Stimulated activated CD4-positive, alpha-beta T cell treated with anti-CD3 and anti-CD28 coated beads, Interleukin-15, amount 100 ng/mL, for 48 hours (primary cell): ENCODE measurements at regions not wholly inside any gene's neighbourhood (a gene's known extent, or its start where the extent isn't known, plus 50 kb on each side); places are given as distances from the start of the nearest gene placed in this dataset.
A peak's percentile ranks its signal among the peaks of the same experiment; 100 is the strongest.
"Not testable (repeated sequence)": the region's sequence is repeated elsewhere in the genome, so short reads cannot be mapped to it uniquely, and the experiment has no call there.

Experiments
- DNase-seq, 2 donors: peaks; one replicate each; pipeline ENCODE4 v3.0.0-alpha.2; 2020; ENCODE audit warnings: low read depth in 2 of 2

GRCh38 chr1:101547357-101547756 is 310.5 kb downstream of the S1PR1 start:
- DNase-seq, result no peak

- DNase-seq, result no peak
Observed at GRCh38 chr1:101548376-101548775, 311.6 kb downstream of the S1PR1 start.

- no peak for DNase-seq
Observed at GRCh38 chr1:101550581-101550980, 313.8 kb downstream of the S1PR1 start.

- DNase-seq, result no peak
Observed at GRCh38 chr1:101566883-101567538, 330.2 kb downstream of the S1PR1 start.

- peak; percentile 3 to 23 for DNase-seq
Observed at GRCh38 chr1:101567582-101568189, 330.9 kb downstream of the S1PR1 start.

DNA sequence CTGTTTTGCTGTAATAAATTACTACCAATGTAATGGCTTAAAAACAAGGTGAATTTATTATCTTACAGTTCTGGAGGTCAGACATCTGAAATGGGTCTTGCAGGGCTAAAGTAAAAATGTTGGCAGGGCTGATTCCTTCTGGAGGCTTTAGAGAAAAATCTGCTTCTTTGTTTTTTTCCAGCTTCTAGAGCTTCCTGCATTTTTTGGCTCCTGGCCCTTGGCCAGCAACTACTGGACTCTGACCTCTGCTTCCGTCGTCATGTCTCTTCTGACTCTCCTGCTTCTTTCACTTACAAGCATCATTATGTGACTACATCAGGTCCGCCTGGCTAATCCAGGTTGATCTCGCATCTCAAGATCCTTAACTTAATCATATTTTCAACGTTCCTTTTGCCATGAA is 350.9 kb downstream of the S1PR1 start:
- no peak for DNase-seq

DNA sequence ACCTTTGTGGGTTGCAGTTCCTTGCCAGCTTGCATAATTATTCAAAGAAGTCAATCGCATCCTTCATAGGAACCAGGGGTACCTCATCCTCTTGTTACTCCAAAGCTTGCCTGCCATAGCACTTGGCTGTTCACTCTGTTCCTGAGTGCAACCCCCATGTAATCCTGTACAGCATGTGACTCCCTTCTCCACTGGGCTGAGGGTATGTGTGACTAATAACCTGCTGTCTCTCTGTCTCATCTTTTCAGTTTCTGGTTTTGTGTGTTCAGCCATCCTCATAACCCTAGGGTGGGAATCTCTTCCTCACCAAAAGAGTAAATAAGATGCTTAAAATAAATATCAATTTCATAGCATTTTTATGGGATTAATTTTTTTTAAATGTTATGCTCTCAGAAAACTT is 351.9 kb downstream of the S1PR1 start:
- no peak for DNase-seq

- DNase-seq, result no peak
Observed at GRCh38 chr1:101592845-101593244, 356.0 kb downstream of the S1PR1 start.

DNA sequence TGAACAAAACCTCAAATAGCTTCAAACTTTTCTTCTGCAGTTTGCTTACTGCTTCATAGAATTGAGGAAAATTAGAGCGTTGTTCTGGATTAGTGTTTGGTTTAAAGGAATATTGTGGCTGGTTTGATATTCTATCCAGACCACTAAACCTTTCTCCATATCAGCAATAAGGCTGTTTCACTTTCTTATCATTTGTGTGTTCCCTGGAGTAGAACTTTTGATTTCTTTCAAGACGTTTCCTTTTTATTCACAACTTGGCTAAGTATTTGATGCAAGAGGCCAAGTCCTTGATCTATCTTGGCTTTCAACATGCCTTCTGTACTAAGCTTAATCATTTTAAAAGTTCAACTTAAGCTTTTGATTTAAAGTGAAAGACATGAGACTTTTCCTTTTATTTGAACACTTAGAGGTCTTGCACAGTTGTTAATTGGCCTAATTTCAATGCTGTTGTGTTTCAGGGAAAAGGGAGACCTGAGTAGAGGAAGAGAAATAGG is 359.1 kb downstream of the S1PR1 start:
- no peak for DNase-seq

GRCh38 chr1:101600615-101601014 is 363.8 kb downstream of the S1PR1 start:
- not testable (repeated sequence) for DNase-seq

GRCh38 chr1:101603726-101604125 is 366.9 kb downstream of the S1PR1 start:
- DNase-seq, result no peak

DNA sequence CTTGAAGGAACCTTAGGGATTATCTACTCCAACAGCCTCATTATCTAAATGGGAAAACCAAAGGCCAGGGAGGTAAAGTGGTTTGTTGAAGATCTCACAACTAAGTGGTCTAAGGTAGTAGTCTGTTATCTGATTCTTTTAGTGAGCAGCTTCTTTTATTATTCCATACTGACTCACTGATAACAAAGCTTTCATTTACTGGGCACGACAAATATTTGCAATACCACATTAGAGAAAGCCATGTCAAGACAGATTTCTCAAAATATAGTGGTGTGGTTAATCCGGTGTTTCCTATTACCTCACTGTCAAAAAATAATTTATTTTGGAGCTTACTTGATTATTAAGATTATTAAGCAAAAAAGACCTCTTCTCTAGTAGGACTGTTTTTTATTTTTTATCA is 369.1 kb downstream of the S1PR1 start:
- DNase-seq, result no peak

- DNase-seq, result no peak
Observed at GRCh38 chr1:101613546-101613945, 376.7 kb downstream of the S1PR1 start.

GRCh38 chr1:101618900-101619299 is 377.8 kb downstream of the OLFM3 start:
- no peak for DNase-seq

GRCh38 chr1:101632548-101633272 is 364.0 kb downstream of the OLFM3 start:
- DNase-seq, result no peak

DNA sequence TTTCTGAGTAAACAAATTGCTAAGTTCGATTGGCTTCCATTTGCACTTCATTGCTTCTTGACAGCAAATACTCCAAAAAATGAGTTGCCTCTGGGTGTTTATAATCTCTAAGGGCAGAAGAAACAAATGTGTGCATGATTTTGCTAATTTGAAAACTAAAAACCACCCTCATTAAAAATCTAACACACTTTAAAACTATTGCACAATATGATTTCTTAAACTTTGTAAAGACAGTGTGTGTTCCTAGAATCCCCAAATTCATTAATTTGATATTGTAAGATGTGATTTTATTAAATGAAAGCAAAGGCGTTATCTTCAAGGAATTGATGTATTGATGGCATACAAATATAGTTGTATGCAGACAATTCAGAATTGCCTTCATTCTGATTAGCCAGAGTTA is 350.9 kb downstream of the OLFM3 start:
- DNase-seq, result no peak

GRCh38 chr1:101652484-101652883 is 344.2 kb downstream of the OLFM3 start:
- no peak for DNase-seq

GRCh38 chr1:101653482-101653946 is 343.2 kb downstream of the OLFM3 start:
- no peak for DNase-seq

GRCh38 chr1:101664726-101665125 is 332.0 kb downstream of the OLFM3 start:
- no peak for DNase-seq

DNA sequence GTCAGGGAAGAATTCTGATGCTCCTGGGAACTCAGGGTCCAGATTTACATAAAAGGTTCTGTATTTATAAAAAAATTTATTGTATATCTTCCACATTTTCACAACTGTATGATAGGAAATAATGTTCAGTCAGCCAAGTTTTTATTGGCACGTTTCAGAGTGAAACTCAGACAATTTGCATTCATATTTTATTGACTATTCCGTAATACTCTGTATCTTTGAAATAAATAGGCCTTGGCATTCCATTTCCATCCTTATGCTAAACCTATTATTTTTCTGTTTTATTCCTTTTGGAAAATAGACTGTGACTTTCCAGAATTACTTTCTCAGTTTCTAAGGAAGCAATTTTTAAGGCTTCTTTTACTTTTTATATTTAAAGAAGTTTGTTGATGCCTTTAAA is 329.0 kb downstream of the OLFM3 start:
- no peak for DNase-seq

- DNase-seq, result no peak
Observed at GRCh38 chr1:101683136-101683535, 313.6 kb downstream of the OLFM3 start.

GRCh38 chr1:101683561-101683960 is 313.2 kb downstream of the OLFM3 start:
- no peak for DNase-seq

GRCh38 chr1:101697072-101697471 is 299.7 kb downstream of the OLFM3 start:
- no peak for DNase-seq
